ENCODE measurements at regions not wholly inside any gene's neighbourhood (a gene's known extent, or its start where the extent isn't known, plus 50 kb on each side); places are given as distances from the start of the nearest gene placed in this dataset.

GRCh38 chr9:12232836-12233235 is 460.3 kb upstream of the TYRP1 start:
- TF ChIP-seq, protein P1, sequence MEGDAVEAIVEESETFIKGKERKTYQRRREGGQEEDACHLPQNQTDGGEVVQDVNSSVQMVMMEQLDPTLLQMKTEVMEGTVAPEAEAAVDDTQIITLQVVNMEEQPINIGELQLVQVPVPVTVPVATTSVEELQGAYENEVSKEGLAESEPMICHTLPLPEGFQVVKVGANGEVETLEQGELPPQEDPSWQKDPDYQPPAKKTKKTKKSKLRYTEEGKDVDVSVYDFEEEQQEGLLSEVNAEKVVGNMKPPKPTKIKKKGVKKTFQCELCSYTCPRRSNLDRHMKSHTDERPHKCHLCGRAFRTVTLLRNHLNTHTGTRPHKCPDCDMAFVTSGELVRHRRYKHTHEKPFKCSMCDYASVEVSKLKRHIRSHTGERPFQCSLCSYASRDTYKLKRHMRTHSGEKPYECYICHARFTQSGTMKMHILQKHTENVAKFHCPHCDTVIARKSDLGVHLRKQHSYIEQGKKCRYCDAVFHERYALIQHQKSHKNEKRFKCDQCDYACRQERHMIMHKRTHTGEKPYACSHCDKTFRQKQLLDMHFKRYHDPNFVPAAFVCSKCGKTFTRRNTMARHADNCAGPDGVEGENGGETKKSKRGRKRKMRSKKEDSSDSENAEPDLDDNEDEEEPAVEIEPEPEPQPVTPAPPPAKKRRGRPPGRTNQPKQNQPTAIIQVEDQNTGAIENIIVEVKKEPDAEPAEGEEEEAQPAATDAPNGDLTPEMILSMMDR (IDR thresholded peaks at IDR 0.05): no peak

DNA sequence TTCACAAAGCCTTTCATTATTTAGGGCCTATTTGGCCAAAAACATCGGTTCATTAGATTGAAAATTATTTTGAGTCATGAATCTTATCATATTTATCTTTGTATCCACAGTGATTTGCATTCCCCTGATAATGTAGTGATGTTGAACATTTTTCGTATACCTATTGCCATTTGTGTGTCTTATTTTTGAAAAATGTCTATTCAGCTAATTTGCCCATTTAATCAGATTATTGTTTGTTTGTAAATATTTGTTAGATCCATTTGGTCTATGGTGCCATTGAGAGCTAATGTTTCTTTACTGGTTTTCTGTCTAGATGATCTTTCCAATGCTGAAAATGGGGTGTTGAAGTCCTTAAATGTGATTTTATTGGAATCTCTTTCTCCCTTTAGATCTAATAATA is 439.2 kb upstream of the TYRP1 start:
- TF ChIP-seq, protein P1 (IDR thresholded peaks at IDR 0.05): no peak

DNA sequence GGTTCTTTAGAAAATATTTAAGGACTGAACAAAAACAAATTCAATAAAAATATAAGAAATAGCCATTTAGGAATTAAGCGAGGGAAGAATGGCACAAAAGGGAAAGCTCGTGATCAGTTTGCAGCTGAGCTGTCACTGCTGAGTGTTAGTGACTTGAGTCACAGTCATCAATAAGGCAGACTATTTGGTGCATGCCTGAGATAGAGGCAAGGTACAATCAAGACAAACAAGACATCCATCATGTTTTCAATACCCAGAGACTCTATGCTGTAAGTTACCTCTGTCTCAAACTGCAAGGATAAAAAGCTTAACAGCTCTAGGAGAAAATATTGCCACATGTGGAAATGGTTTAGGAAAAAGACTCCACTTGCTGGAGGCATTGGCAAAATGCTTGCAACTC is 426.4 kb upstream of the TYRP1 start:
- TF ChIP-seq, protein P1 (IDR thresholded peaks at IDR 0.05): no peak

DNA sequence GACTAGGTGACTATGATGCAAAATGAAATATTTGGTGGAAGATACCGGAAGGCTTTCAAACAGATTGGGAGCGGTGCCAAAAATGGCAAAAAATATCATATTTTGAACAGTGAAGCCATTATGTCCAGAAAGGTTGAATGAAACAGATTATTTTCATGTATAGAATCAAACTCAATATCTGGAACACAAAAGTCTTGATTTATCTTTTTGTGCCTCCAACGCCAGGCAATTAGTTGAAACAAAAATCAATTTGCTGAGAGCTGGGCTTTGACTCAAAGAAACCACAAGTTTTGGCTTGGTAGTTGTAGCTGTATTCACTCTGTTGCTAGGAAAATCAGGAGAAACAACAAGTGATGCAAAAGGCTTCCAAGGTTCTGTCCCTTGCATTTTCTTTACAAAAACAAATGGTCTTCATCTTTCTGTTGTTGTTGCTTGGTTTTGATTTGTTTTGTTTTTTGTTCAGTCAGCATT is 421.7 kb upstream of the TYRP1 start:
- TF ChIP-seq, protein P1 (IDR thresholded peaks at IDR 0.05): no peak

GRCh38 chr9:12272471-12273120 is 420.6 kb upstream of the TYRP1 start:
- TF ChIP-seq, protein P1 (IDR thresholded peaks at IDR 0.05): no peak

GRCh38 chr9:12274577-12274976 is 418.6 kb upstream of the TYRP1 start:
- TF ChIP-seq, protein P1 (IDR thresholded peaks at IDR 0.05): no peak

DNA sequence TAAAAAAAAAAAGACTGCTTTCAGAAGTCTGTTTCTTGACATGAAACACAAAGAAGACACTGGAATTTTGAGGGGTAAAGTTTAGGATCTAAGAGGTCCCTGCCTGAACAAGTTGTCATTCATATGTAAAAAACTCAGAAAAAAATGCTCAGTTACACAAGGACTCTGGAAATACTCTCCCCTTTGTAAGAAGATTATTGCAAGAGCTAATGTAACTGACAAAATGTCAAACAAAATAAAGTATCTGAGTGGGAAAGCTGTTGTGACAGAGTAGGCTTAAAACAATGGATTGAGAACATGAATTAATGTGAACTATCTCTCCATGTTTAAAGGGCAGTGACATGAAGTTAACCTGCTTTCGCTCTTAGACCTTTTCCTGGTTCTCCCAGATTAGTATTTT is 416.7 kb upstream of the TYRP1 start:
- TF ChIP-seq, protein P1 (IDR thresholded peaks at IDR 0.05): no peak

GRCh38 chr9:12289711-12290110 is 403.5 kb upstream of the TYRP1 start:
- TF ChIP-seq, protein P1 (IDR thresholded peaks at IDR 0.05): no peak
